ENCODE measurements at regions not wholly inside any gene's neighbourhood (a gene's known extent, or its start where the extent isn't known, plus 50 kb on each side); places are given as distances from the start of the nearest gene placed in this dataset.

- Histone ChIP-seq H3K9me3 (replicated peaks; ENCODE audit: control insufficient read depth, insufficient read depth, low read depth, low read length) (peaks cover 3% of the 10 kb centered on the region; the same call in 1 of the 2 replicates), H3K27me3 (ENCODE audit: control insufficient read depth in 2 of 2, insufficient read depth in 2 of 2, low read length in 2 of 2) (no peaks in the 10 kb centered on the region), H3K36me3 (ENCODE audit: control insufficient read depth, insufficient read depth, low read length) (no peaks in the 10 kb centered on the region), H3K27ac (ENCODE audit: extremely low read depth, low read depth, low read length) (no peak overlapping the region), H3K9ac (ENCODE audit: insufficient read depth in 1 of 2, low read depth in 2 of 2, low read length in 2 of 2) (no peak overlapping the region), H3K4me1 (replicated peaks in 1 of 2; ENCODE audit: control insufficient read depth in 2 of 2, insufficient read depth in 2 of 2, low read length in 2 of 2) (no peaks in the 10 kb centered on the region), H4K20me1 (replicated peaks; ENCODE audit: control insufficient read depth, insufficient read depth, low read length) (no peaks in the 10 kb centered on the region), H3K4me2 (ENCODE audit: insufficient read depth, low read length) (no peak overlapping the region), H2AFZ (ENCODE audit: low read depth, low read length) (no peak overlapping the region), H3K4me3 (no peak overlapping the region), H3K9me1 (ENCODE audit: control insufficient read depth, insufficient read depth, low read length) (no peaks in the 10 kb centered on the region), H3K79me2 (ENCODE audit: control insufficient read depth, insufficient read depth, low read length) (no peaks in the 10 kb centered on the region)
- intact Hi-C loops (cut with micrococcal nuclease) (no loop called here), in situ Hi-C loops (cut with MboI) (no loop called here)
- WGBS (ENCODE audit: insufficient coverage, low coverage, missing lambda C conversion rate): 0% methylated on average over 4 of the region's 4 CpGs
- no peak for ATAC-seq
- BruUV-seq (replicated peaks): no TSS peak
- POLR2A ChIA-PET: no interaction called here
- CTCF ChIA-PET (ENCODE audit: low intra/inter-chr PET ratio): no interaction called here
- FAIRE-seq: no peak
- TF ChIP-seq KLF16 (IDR thresholded peaks at IDR 0.05) (no peak), MEF2A (IDR thresholded peaks at IDR 0.05; ENCODE audit: control insufficient read depth, low read depth, low read length) (no peak), GTF2F1 (IDR thresholded peaks at IDR 0.05; ENCODE audit: low read depth, low read length) (no peak), ATF1 (CRISPR knock-in tag; IDR thresholded peaks at IDR 0.05) (no peak), ATF1 (tag; IDR thresholded peaks at IDR 0.05) (no peak), ESRRB (CRISPR knock-in tag; IDR thresholded peaks at IDR 0.05; ENCODE audit: borderline replicate concordance) (no peak), THRA (IDR thresholded peaks at IDR 0.05) (no peak), ETV1 (tag; conservative IDR thresholded peaks at IDR 0.05; ENCODE audit: low read depth) (no peak), ESRRA (IDR thresholded peaks at IDR 0.05; ENCODE audit: borderline replicate concordance, low read depth) (no peak), ELF2 (CRISPR knock-in tag; IDR thresholded peaks at IDR 0.05) (no peak)
- TF ChIP-seq, protein P1, sequence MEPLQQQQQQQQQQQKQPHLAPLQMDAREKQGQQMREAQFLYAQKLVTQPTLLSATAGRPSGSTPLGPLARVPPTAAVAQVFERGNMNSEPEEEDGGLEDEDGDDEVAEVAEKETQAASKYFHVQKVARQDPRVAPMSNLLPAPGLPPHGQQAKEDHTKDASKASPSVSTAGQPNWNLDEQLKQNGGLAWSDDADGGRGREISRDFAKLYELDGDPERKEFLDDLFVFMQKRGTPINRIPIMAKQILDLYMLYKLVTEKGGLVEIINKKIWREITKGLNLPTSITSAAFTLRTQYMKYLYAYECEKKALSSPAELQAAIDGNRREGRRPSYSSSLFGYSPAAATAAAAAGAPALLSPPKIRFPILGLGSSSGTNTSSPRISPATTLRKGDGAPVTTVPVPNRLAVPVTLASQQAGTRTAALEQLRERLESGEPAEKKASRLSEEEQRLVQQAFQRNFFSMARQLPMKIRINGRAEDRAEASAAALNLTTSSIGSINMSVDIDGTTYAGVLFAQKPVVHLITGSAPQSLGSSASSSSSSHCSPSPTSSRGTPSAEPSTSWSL (CRISPR knock-in tag; IDR thresholded peaks at IDR 0.05; ENCODE audit: borderline replicate concordance): no peak
- no peak for DNase-seq (ENCODE audit: extremely low read depth in 1 of 4, low spot score in 3 of 4)
These were observed 103.2 kb upstream of the NAV3 start for GRCh38 chr12:77727442-77728001.
